Glutamatergic neuron (in vitro differentiated cells): ENCODE measurements at regions not wholly inside any gene's neighbourhood (a gene's known extent, or its start where the extent isn't known, plus 50 kb on each side); places are given as distances from the start of the nearest gene placed in this dataset.

Experiments used
- DNase-seq: peaks from one replicate; pipeline ENCODE4 v3.0.0; 2022
- H3K27ac Mint-ChIP-seq: one replicate; pipeline ENCODE4 v1.8.0; 2020; ENCODE audit warnings: mild to moderate bottlenecking, mixed read lengths, inconsistent platforms; ENCODE audit not compliant: unreplicated experiment
- H3K27me3 Mint-ChIP-seq: one replicate; pipeline ENCODE4 v1.8.0; 2020; ENCODE audit warnings: mild to moderate bottlenecking, moderate library complexity, mixed read lengths, inconsistent platforms; ENCODE audit not compliant: unreplicated experiment
- H3K36me3 Mint-ChIP-seq: one replicate; pipeline ENCODE4 v1.8.0; 2020; ENCODE audit warnings: mild to moderate bottlenecking, mixed read lengths, inconsistent platforms; ENCODE audit not compliant: unreplicated experiment
- H3K4me1 Mint-ChIP-seq: one replicate; pipeline ENCODE4 v1.8.0; 2020; ENCODE audit warnings: mild to moderate bottlenecking, low read depth, mixed read lengths, inconsistent platforms; ENCODE audit not compliant: unreplicated experiment
- H3K4me3 Mint-ChIP-seq: one replicate; pipeline ENCODE4 v1.8.0; 2020; ENCODE audit warnings: mild to moderate bottlenecking, mixed read lengths, inconsistent platforms; ENCODE audit not compliant: unreplicated experiment
- H3K9me3 Mint-ChIP-seq: one replicate; pipeline ENCODE4 v1.8.0; 2020; ENCODE audit warnings: mild to moderate bottlenecking, moderate library complexity, mixed read lengths, inconsistent platforms; ENCODE audit not compliant: unreplicated experiment
- TF ChIP-seq, protein P1 (sequence below): fragments of 200-600 bp; sonication (generic); IDR thresholded peaks from one replicate; pipeline ENCODE4 v1.5.0; 2021; ENCODE audit not compliant: partially characterized antibody, unreplicated experiment

DNA sequence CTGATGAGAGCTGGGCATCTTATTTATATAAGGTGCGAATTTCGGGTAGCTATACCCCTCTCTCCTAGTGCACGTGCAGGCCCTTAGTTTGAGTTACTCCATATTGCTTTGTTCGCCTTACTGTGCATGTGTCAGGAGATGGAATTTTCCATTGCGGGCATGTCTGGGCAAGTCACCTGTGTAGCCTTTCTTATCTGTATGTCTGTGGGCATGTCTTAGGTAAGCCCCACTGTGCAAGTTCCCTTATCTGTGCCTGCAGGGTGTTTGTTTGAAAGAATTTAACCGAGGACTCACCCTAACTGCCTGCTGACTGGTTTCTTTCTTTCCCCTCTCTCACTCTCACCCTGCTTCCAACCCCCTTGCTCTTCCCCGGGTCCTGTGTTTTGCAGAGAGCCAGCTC is 140.7 kb upstream of the RANBP3L start:
- no peaks in the 10 kb centered on the region for H3K36me3 Mint-ChIP-seq
- TF ChIP-seq, protein P1, sequence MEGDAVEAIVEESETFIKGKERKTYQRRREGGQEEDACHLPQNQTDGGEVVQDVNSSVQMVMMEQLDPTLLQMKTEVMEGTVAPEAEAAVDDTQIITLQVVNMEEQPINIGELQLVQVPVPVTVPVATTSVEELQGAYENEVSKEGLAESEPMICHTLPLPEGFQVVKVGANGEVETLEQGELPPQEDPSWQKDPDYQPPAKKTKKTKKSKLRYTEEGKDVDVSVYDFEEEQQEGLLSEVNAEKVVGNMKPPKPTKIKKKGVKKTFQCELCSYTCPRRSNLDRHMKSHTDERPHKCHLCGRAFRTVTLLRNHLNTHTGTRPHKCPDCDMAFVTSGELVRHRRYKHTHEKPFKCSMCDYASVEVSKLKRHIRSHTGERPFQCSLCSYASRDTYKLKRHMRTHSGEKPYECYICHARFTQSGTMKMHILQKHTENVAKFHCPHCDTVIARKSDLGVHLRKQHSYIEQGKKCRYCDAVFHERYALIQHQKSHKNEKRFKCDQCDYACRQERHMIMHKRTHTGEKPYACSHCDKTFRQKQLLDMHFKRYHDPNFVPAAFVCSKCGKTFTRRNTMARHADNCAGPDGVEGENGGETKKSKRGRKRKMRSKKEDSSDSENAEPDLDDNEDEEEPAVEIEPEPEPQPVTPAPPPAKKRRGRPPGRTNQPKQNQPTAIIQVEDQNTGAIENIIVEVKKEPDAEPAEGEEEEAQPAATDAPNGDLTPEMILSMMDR = no peak
- H3K9me3 Mint-ChIP-seq = no peaks in the 10 kb centered on the region
- no peaks in the 10 kb centered on the region for H3K27me3 Mint-ChIP-seq
- no peak overlapping the region for H3K27ac Mint-ChIP-seq
- no peak for DNase-seq
- H3K4me3 Mint-ChIP-seq = no peak overlapping the region
- no peaks in the 10 kb centered on the region for H3K4me1 Mint-ChIP-seq

DNA sequence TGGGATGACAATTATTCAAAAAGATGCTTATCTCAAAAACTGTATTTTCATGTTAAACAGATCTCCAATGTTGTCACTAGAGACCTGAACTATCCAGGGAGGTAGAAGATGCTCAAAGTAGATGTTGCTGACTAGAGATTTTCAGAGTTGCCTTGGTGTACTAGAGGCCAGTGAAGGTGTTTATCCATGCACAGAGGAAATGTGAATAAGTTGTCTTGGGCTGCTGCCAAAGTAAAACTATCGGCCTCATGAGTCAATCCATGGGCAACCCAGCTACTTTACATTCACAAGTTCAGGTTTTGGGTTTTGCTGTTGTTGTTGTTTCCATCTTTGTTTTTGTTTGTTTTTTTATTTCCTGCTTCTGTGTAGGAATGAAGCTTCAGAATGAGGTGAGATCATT is 141.1 kb upstream of the RANBP3L start:
- no peak for DNase-seq
- H3K9me3 Mint-ChIP-seq = no peaks in the 10 kb centered on the region
- no peaks in the 10 kb centered on the region for H3K36me3 Mint-ChIP-seq
- H3K27ac Mint-ChIP-seq = no peak overlapping the region
- TF ChIP-seq, protein P1 = no peak
- H3K4me1 Mint-ChIP-seq = no peaks in the 10 kb centered on the region
- H3K4me3 Mint-ChIP-seq = no peak overlapping the region
- peaks cover 2% of the 10 kb centered on the region for H3K27me3 Mint-ChIP-seq

DNA sequence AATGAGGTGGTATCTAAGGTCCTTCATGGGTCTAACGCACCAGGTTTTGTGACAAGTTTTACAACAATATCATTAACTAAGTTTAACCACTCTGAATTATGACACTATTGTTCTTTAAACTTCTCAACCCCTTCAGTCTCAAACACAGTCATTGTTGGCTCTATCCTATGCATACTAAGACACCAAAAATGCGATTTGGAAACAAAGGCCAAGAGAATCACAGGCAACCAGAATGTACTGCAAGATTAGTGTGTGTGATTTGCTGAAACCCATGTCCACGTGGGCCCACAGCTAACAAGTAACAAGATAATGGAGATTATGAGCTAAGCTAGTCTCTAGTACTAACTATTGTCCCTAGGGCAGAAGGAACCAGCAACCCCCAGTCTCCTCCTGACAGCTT is 142.2 kb upstream of the RANBP3L start:
- no peaks in the 10 kb centered on the region for H3K36me3 Mint-ChIP-seq
- peaks cover 2% of the 10 kb centered on the region for H3K27me3 Mint-ChIP-seq
- H3K9me3 Mint-ChIP-seq = no peaks in the 10 kb centered on the region
- no peaks in the 10 kb centered on the region for H3K4me1 Mint-ChIP-seq
- DNase-seq = no peak
- no peak overlapping the region for H3K4me3 Mint-ChIP-seq
- H3K27ac Mint-ChIP-seq = no peak overlapping the region
- TF ChIP-seq, protein P1 = no peak

DNA sequence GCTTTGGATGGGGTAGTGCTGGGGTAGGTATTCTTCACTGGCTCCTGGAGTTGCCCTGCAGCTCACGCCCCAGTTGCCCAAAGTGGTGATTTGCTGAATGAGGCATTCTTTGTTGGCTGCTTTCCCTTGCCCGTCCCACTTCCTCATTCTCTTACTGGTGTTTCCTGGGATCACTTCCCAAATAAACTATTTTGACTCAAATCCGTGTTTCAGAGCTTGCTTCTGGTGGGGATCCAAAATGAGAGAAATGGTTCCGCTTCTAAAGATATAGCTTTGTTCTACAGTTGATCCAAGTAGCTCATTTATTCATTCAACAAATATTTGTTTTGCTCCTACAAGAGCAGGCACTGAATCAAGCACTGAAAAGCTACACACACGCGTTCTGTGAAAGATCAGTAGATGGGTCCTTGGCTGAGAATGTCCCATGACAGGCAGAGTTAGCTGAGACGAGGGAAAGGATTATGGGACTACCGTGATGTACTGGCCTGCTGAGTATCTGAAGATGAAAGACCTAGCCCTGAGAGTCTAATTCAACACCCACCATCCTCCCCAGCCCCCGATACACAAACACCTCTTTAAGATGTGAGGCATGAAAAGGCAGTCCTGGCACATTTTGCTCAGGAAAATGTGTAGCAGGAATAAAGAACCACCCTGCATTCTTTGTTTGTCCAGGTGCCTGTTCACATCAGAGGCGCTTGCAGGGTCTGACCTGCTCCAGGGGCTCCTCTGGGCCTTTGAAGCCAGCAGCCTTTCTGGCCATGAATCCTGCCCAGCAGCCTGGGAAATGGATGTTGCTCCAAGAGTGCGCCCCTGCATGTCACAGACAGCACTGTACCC is 143.1 kb upstream of the RANBP3L start:
- Mint-ChIP-seq H3K36me3 (no peaks in the 10 kb centered on the region), H3K27me3 (peaks cover 2% of the 10 kb centered on the region), H3K27ac (no peak overlapping the region), H3K9me3 (no peaks in the 10 kb centered on the region), H3K4me3 (no peak overlapping the region), H3K4me1 (no peaks in the 10 kb centered on the region)
- TF ChIP-seq, protein P1 = no peak
- DNase-seq = no peak

DNA sequence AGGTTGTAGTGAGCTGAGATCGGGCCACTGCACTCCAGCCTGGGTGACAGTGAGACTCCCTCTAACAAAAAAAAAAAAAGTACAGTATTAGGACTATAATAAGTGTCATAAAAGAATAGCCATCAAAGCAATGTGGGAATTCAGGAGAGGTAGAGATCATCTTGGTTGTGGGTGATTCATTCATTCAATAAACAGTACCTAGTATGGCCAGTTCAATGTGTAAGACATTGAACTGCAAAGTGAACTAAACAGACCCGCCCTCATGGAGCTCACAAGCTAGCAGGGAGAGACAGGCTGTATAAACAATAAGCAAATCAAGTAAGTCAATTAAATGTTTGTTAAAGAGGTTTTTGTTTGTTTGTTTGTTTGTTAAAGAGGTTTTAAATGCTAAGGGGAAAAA is 146.1 kb upstream of the RANBP3L start:
- TF ChIP-seq, protein P1 = no peak
- Mint-ChIP-seq H3K4me1 (no peaks in the 10 kb centered on the region), H3K4me3 (no peak overlapping the region), H3K27ac (no peak overlapping the region), H3K9me3 (no peaks in the 10 kb centered on the region), H3K27me3 (peaks cover 2% of the 10 kb centered on the region), H3K36me3 (no peaks in the 10 kb centered on the region)
- no peak for DNase-seq
